GM12878 (cell line): ENCODE measurements at regions not wholly inside any gene's neighbourhood (a gene's known extent, or its start where the extent isn't known, plus 50 kb on each side); places are given as distances from the start of the nearest gene placed in this dataset.
A peak's percentile ranks its signal among the peaks of the same experiment; 100 is the strongest.

Experiments
- ASH2L ChIP-seq: fragments of 300-600, 200-600 bp; sonication (generic); IDR thresholded peaks from 2 replicates; pipeline ENCODE4 v1.6.1; 2017; ENCODE audit warnings: low read depth, mild to moderate bottlenecking, borderline replicate concordance
- BCLAF1 ChIP-seq: fragments of 450-650 bp; IDR thresholded peaks from 2 replicates; pipeline ENCODE4 v1.6.1; 2017; ENCODE audit warnings: antibody characterized with exemption, mild to moderate bottlenecking, moderate library complexity
- CREM ChIP-seq: IDR thresholded peaks from 2 replicates; pipeline ENCODE4 v1.6.1; 2014; ENCODE audit warnings: antibody characterized with exemption, low read depth
- FOXM1 ChIP-seq: IDR thresholded peaks from 2 replicates; pipeline ENCODE4 v1.6.1; 2012; ENCODE audit warnings: low read depth, mild to moderate bottlenecking, inconsistent platforms, low read length, moderate library complexity
- GABPA ChIP-seq: IDR thresholded peaks from 2 replicates; pipeline ENCODE4 v1.6.1; 2014; ENCODE audit warnings: antibody characterized with exemption, low read depth, mild to moderate bottlenecking, inconsistent platforms
- HDAC6 ChIP-seq: fragments of 200-600 bp; sonication (generic); IDR thresholded peaks from one replicate; pipeline ENCODE4 v1.8.0; 2017; ENCODE audit warnings: antibody characterized with exemption; ENCODE audit not compliant: unreplicated experiment
- KLF5 ChIP-seq: fragments of 450-650 bp; IDR thresholded peaks from 2 replicates; pipeline ENCODE4 v1.6.1; 2014; ENCODE audit warnings: mild to moderate bottlenecking; ENCODE audit not compliant: partially characterized antibody
- MYB ChIP-seq: fragments of 150-350 bp; IDR thresholded peaks from 2 replicates; pipeline ENCODE4 v1.6.1; 2014; ENCODE audit warnings: mild to moderate bottlenecking, low read depth, low read length, borderline replicate concordance
- MYC ChIP-seq: IDR thresholded peaks from 2 replicates; pipeline ENCODE4 v1.6.1; 2011; ENCODE audit warnings: mild to moderate bottlenecking, low read length, moderate library complexity, inconsistent platforms; ENCODE audit not compliant: insufficient read depth, insufficient replicate concordance, insufficient read length, severe bottlenecking
- NFIC ChIP-seq: IDR thresholded peaks from 2 replicates; pipeline ENCODE4 v1.6.1; 2012; ENCODE audit warnings: low read depth, mild to moderate bottlenecking, inconsistent platforms, low read length, moderate library complexity
- NFXL1 ChIP-seq: fragments of 450-650 bp; IDR thresholded peaks from 2 replicates; pipeline ENCODE4 v1.6.1; 2017; ENCODE audit warnings: antibody characterized with exemption, mild to moderate bottlenecking, borderline replicate concordance
- NKRF ChIP-seq: fragments of 450-650 bp; conservative IDR thresholded peaks from 2 replicates; pipeline ENCODE4 v1.6.1; 2017; ENCODE audit warnings: mild to moderate bottlenecking, moderate library complexity
- NR2C2 ChIP-seq: IDR thresholded peaks from 2 replicates; pipeline ENCODE4 v1.6.1; 2011; ENCODE audit warnings: borderline replicate concordance, low read depth; ENCODE audit not compliant: control insufficient read depth, insufficient read length
- PKNOX1 ChIP-seq: fragments of 450-650 bp; IDR thresholded peaks from 2 replicates; pipeline ENCODE4 v1.6.1; 2016; ENCODE audit warnings: mild to moderate bottlenecking
- POLR2A ChIP-seq: IDR thresholded peaks from 2 replicates; pipeline ENCODE4 v1.6.1; 2011; ENCODE audit warnings: low read depth, mild to moderate bottlenecking, low read length
- RELA ChIP-seq: fragments of 450-650 bp; IDR thresholded peaks from 2 replicates; pipeline ENCODE4 v1.8.0; 2014; ENCODE audit warnings: borderline replicate concordance; ENCODE audit not compliant: partially characterized antibody
- SIX5 ChIP-seq: IDR thresholded peaks from 2 replicates; pipeline ENCODE4 v1.6.1; 2011; ENCODE audit warnings: mild to moderate bottlenecking, low read depth, low read length, moderate library complexity; ENCODE audit not compliant: severe bottlenecking
- SMC3 ChIP-seq: IDR thresholded peaks from 2 replicates; pipeline ENCODE4 v1.6.1; 2011; ENCODE audit warnings: low read length, improper control_type of control experiment, borderline replicate concordance
- SPI1 ChIP-seq: IDR thresholded peaks from 2 replicates; pipeline ENCODE4 v1.6.1; 2011; ENCODE audit warnings: low read depth, mild to moderate bottlenecking, low read length, moderate library complexity, borderline replicate concordance; ENCODE audit not compliant: insufficient read depth
- SREBF1 ChIP-seq: IDR thresholded peaks from 2 replicates; pipeline ENCODE4 v1.6.1; 2012; ENCODE audit warnings: mild to moderate bottlenecking, low read length
- ZBED1 ChIP-seq: IDR thresholded peaks from 2 replicates; pipeline ENCODE4 v1.6.1; 2016; ENCODE audit warnings: borderline replicate concordance
- ZNF207 ChIP-seq: fragments of 450-650 bp; IDR thresholded peaks from 2 replicates; pipeline ENCODE4 v1.6.1; 2014; ENCODE audit warnings: antibody characterized with exemption, mild to moderate bottlenecking, borderline replicate concordance
- ZNF217 ChIP-seq: fragments of 450-650 bp; IDR thresholded peaks from 2 replicates; pipeline ENCODE4 v1.6.1; 2017; ENCODE audit warnings: antibody characterized with exemption, mild to moderate bottlenecking
- TF ChIP-seq, protein P1 (sequence below): IDR thresholded peaks from 2 replicates; pipeline ENCODE4 v1.6.1; 2011; ENCODE audit warnings: mild to moderate bottlenecking, low read depth, low read length, moderate library complexity; ENCODE audit not compliant: insufficient replicate concordance
- TF ChIP-seq, protein P2 (sequence below): IDR thresholded peaks from 2 replicates; pipeline ENCODE4 v1.6.1; 2012; ENCODE audit warnings: low read depth, low read length, improper control_type of control experiment

DNA sequence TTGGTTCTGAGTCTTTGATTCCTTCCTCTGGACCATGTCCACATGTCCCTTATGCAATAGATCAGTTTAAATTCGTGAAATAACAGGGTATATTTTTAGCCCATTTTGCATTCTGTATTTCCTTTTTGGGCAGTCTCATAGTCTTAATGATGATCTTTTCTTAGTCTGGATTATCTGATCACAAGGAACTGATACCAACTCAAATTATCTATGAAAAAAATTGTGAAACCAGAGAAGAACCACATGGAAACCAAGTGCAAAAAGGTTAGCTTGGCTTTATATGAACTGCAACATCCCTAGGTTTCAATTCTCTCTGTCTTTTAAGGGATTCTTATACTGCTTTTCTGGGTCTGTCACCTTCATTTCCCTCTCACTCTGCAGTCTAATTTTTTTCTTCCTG lies 608.6 kb upstream of the AADAT start (continued):
- TF ChIP-seq, protein P1, sequence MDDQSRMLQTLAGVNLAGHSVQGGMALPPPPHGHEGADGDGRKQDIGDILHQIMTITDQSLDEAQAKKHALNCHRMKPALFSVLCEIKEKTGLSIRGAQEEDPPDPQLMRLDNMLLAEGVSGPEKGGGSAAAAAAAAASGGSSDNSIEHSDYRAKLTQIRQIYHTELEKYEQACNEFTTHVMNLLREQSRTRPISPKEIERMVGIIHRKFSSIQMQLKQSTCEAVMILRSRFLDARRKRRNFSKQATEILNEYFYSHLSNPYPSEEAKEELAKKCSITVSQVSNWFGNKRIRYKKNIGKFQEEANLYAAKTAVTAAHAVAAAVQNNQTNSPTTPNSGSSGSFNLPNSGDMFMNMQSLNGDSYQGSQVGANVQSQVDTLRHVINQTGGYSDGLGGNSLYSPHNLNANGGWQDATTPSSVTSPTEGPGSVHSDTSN: no peak
- TF ChIP-seq ZNF217 (0 out of 2 replicates have a peak, but pooled peaks have one; percentile 77), MYB (no peak), RELA (no peak), NFIC (peak; percentile 67; the same call in 1 of the 2 replicates), SREBF1 (no peak), PKNOX1 (no peak), HDAC6 (no peak), ZNF207 (no peak), MYC (no peak), POLR2A (no peak), NKRF (no peak), SMC3 (no peak), ZBED1 (no peak), SPI1 (peak; percentile 85), CREM (peak; percentile 39), ASH2L (no peak), NR2C2 (no peak), KLF5 (no peak), FOXM1 (no peak; the same call in 1 of the 2 replicates), NFXL1 (no peak), BCLAF1 (no peak), GABPA (no peak), SIX5 (no peak)
- TF ChIP-seq, protein P2, sequence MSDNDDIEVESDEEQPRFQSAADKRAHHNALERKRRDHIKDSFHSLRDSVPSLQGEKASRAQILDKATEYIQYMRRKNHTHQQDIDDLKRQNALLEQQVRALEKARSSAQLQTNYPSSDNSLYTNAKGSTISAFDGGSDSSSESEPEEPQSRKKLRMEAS: no peak
